ENCODE measurements at regions not wholly inside any gene's neighbourhood (a gene's known extent, or its start where the extent isn't known, plus 50 kb on each side); places are given as distances from the start of the nearest gene placed in this dataset.

DNA sequence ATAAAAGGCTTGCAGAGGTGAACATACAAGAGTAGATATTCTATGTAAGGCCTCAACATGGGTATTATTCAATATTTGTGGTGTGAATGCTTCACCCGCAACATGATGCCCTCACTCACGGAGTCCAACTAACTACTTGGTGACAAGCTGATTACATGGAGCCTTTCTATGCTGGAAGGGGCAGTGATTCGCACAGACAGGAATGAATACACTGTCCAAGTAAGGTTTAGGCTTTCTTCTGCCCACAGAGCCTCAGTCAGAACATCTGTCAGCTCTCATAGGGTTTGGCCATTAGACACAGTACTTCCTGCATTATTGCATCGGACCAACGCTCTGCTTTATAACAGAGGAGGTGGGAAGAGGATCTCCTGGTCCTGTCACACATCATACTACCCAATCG lies 80.3 kb upstream of the SLC35G4 start:
- TF ChIP-seq ZNF830 (tag by site-specific recombination; IDR thresholded peaks at IDR 0.05; ENCODE audit: low read depth) (no peak), ZBTB1 (tag by site-specific recombination; IDR thresholded peaks at IDR 0.05) (no peak), MEIS1 (CRISPR knock-in tag; IDR thresholded peaks at IDR 0.05; ENCODE audit: borderline replicate concordance) (no peak), SP2 (tag by site-specific recombination; IDR thresholded peaks at IDR 0.05) (no peak)
- TF ChIP-seq, protein P1, sequence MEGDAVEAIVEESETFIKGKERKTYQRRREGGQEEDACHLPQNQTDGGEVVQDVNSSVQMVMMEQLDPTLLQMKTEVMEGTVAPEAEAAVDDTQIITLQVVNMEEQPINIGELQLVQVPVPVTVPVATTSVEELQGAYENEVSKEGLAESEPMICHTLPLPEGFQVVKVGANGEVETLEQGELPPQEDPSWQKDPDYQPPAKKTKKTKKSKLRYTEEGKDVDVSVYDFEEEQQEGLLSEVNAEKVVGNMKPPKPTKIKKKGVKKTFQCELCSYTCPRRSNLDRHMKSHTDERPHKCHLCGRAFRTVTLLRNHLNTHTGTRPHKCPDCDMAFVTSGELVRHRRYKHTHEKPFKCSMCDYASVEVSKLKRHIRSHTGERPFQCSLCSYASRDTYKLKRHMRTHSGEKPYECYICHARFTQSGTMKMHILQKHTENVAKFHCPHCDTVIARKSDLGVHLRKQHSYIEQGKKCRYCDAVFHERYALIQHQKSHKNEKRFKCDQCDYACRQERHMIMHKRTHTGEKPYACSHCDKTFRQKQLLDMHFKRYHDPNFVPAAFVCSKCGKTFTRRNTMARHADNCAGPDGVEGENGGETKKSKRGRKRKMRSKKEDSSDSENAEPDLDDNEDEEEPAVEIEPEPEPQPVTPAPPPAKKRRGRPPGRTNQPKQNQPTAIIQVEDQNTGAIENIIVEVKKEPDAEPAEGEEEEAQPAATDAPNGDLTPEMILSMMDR (tag by site-specific recombination; IDR thresholded peaks at IDR 0.05): no peak
- TF ChIP-seq, protein P2, sequence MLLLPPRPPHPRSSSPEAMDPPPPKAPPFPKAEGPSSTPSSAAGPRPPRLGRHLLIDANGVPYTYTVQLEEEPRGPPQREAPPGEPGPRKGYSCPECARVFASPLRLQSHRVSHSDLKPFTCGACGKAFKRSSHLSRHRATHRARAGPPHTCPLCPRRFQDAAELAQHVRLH (tag by site-specific recombination; IDR thresholded peaks at IDR 0.05): no peak
- TF ChIP-seq, protein P3, sequence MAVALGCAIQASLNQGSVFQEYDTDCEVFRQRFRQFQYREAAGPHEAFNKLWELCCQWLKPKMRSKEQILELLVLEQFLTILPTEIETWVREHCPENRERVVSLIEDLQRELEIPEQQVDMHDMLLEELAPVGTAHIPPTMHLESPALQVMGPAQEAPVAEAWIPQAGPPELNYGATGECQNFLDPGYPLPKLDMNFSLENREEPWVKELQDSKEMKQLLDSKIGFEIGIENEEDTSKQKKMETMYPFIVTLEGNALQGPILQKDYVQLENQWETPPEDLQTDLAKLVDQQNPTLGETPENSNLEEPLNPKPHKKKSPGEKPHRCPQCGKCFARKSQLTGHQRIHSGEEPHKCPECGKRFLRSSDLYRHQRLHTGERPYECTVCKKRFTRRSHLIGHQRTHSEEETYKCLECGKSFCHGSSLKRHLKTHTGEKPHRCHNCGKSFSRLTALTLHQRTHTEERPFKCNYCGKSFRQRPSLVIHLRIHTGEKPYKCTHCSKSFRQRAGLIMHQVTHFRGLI (tag by site-specific recombination; IDR thresholded peaks at IDR 0.05): no peak
